NCI-H1694 treated with DMSO at 0.1 percent for 48 hours (cell line): ENCODE measurements at regions not wholly inside any gene's neighbourhood (a gene's known extent, or its start where the extent isn't known, plus 50 kb on each side); places are given as distances from the start of the nearest gene placed in this dataset.

Experiments
- DNase-seq: peaks from one replicate; lab custom pipeline; 2025; lab: John Stamatoyannopoulos, UW

DNA sequence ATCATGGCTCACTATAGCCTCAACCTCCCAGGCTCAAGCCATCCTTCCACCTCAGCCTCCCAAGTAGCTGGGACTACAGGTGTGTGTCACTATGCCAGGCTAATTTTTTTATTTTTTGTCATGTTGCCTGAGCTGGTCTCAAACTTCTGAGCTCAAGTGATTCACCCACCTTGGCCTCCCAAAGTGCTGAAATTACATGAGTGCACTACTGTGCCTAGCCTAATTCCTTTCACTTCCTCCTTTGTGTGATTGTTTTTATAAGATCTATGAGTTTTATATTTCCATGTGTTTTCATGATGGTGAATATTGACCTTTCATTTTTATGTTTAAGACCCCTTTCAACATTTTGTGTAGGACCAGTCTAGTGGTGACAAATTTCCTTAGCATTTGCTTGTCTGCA is 55.2 kb upstream of the IL12B start:
- no peak for DNase-seq

DNA sequence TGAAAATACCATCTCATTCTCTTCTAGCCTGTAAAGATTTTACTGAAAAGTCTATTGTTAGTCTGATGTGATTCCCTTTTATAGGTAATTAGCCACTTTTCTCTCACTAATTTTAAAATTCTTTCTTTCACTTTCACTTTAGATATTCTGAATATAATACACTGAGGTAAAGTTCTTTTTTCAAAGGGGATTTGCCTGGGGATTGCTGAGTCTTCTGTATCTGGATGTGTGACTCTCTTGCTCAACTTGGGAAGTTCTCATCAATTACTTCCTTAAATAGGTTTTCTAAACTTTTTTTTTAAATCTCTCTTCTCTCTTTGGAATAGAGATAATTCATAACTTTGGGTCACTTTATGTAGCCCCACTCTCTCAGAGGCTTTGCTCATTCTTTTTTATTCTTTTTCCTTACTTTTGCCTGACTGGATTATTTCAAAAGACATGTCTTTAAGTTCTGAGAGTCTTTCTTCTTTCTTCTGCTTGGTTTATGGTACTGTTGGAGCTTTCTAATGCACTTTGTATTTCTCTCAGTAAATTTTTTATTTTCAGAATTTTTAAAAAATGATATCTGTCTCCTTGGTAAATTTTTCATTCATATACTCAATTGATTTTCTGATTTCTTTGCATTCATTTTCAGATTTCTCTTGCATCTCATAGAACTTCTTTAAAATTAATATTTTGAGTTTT is 55.9 kb upstream of the IL12B start:
- no peak for DNase-seq

DNA sequence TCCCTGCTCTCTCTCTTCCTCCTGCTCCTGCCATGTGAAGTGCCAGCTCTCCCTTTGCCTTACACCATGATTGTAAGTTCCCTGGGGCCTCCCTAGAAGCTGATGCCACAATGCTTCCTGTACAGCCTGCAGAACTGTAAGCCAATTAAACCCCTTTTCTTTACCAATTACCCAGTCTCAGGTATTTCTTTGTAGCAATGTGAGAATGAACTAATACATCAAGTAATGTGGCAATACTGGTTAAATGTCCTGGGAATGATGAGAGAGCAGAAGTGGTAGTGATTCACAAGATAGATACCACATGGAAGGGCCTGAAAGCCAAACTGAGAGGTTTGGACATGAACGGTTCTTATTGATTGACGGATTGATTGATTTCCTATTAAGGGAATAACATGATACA is 62.6 kb upstream of the IL12B start:
- no peak for DNase-seq

DNA sequence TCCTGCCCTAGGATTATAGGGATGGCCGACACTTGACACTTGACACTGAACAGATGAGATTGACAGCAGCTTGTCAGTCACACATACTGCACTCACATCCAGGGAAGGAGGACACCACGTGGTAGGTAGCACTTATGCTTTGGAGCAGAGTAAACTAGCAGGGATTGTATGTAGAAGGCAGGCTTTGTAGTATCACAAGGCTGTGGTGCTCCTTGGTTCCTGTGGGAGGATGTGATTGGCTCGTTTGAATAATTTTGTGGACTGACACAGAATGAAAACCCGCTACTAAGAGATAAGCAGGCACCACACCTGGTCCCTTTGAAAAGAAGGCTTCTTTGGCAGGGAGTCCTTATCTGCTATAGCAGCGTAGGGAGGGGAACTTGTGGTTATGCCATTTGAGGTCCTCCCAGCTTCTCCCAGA is 63.6 kb upstream of the IL12B start:
- DNase-seq: no peak

DNA sequence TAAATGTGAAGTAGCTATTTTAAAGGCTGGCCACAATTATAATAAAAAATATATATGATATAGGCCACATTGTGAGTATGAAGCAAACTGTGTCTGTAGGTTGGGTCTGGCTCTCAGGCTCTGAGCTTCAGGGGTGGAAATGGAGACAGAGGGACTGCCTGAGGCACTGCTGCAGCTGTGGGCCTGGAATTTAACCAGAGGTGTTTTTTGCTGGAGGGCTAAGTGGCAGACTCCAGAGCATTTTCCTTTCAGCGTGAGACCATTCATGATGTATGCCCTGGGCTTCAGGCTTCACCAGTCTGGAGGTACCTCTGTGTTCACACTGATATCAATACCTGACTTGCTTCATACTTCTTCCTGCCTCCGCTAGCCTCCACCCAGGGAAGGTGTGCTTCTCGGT is 64.9 kb upstream of the IL12B start:
- DNase-seq: no peak

DNA sequence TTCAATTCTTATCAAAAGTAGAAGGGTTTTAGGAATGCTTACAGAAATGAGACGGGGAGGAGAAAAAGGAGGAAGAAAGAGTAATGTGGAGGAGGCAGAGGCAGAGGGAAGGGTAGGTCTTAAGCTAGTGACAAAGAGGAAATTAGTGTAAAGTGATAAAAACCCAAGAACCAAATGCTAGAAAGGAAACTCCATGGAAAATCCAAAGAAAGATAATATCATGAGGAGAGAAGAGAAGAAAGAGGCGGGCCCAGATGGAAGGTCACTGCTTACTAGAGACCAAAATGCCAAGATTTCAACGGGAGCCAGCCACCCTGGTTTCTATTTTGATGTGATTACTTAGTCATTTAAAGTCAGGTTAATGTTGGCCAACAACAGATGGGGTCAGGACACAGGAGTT is 68.6 kb upstream of the IL12B start:
- no peak for DNase-seq

DNA sequence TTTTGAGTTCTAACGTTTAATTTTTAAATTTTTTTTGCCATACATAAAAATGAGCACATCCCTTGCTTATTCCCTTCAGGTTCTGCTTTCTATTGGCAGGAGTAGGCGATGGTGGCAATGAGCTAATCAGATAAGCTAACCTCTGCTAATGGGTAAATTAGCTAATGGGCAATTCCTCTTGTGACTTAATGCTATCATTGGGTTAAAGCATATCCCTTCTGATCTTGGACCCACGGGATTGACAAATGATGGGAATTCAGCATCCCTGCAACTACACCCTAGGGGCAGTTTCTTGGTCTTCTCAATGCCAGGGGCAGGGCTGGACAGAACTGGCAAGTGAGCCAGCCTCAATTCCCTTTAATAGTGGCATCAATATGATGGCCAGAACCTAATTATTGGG is 70.2 kb upstream of the IL12B start:
- DNase-seq: no peak

DNA sequence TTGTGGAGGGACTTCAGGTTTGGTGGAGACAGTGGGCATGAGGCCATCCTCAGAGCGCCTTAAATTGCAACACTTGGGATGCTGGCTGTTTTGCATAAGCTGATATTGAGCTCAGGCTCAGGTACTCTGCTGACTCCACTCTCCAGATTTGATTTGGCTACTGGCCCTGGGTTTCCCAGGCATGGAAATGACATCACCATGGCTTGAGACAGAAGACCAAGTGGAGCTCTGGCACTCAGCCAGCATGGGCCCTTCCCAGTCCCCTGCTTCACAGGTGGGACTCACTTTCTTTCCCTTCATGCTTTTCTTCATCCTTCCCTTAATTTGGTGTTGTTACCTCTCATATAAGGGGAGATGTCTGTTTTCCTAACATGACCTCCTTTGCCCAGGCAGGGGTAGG is 72.0 kb upstream of the IL12B start:
- DNase-seq: no peak

DNA sequence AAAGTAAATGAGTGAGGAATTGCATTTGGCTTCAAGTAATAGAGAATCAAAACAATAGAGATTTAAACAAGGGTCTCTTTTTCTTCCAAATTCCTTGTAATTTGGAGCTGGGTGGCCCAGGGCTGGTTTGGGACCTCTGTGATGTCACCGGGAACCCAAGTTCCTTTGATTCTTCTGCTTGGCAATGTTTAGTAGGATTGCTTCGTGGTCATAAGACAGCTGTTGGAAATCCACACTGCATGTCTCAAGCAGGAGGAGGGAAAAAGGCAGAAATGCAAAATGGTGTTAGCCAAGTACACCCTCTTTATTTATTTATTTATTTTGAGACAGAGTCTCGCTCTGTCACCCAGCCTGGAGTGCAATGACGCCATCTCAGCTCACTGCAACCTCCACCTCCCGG is 72.6 kb upstream of the IL12B start:
- no peak for DNase-seq

DNA sequence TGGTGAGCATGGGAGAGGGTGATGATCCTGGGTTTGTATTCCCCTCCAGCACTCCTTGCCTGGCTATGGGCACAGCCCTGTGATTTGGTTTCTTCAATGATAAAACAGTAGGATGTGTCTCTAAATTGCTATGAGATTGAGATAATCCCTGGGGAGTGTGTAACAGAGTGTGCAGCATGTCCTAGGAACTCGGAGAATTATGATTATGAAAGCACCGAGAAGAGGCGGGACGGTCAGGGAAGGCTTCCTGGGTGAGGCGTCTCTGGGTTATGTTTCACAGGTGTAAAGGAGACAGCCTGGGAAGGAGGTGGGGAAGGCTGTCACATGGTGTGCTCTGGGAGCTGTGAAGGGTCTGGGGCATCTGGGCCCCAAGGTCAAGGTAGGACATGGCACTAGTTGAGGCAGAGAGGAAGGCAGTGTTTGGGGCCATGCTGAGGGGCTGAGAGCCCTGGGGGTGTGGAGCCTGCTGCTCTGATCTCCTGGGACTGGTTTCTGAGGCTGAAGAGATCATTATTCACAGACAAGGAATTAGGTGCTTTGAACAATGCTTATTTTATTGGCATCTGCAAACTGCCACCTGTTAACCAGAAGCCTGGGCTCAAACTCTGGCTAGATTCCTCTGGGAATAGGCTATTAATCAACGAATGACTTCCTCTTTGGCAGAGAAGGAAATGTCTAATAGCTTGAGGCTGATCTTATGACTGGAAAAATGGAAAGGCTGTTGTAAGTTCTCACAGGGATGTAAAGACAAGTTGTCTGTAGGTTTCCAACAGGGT is 73.8 kb upstream of the IL12B start:
- no peak for DNase-seq

DNA sequence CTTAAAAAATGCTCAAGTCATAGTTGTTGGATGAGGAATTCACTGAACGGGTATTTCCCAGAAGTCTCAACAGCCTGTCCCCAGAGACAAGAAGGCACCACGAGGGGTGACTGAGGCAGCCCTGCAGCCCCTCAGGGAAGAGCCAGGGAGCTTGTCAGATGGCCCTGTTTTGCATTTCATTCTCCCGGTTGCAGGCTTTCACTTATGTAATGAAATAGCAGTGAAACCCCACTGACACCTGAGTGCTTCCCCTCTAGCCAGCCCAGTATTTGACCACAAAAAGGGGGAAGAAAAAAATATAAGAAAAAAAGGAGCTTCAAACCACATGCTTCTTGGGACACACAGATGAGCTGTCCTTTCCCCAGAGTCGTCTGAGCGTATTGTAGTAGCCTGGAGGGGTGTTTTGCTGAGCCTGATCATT is 75.3 kb upstream of the IL12B start:
- DNase-seq: no peak

DNA sequence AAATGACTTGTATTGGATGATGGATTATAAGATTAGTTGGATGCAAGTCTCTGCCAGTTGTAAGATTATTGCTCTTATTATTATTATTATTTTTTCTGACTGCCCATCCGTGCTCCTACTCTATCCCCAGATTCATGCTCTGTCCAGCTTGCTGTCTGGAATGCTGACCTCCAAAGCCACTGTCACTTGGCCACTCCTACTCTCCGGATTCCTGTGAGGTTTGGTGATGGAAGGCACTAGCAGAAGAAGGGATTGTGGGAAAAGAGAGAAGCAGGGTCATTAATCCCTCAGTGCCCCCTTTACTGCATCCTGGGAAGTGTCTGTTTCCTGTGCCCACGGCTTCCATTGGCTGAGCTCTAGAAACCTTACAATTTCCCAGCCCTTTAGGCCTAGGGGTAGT is 76.3 kb upstream of the IL12B start:
- no peak for DNase-seq

DNA sequence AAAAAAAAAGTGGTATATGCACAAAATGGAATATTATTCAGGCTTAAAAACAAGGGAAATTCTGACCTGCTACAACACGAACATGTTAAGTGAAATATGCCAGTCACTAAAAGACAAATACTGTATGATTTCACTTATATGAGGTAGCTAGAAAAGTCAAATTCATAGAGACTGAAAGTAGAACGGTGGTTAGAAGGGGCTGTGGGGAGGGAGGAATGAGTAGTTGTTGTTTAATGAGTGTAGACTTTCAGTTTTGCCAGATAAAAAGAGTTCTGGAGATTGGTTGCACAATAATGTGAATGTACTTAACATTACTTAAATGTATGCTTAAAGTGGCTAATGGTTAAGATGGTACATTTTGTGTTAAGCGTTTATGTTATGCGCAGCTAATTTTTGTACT is 79.5 kb upstream of the IL12B start:
- DNase-seq: no peak

DNA sequence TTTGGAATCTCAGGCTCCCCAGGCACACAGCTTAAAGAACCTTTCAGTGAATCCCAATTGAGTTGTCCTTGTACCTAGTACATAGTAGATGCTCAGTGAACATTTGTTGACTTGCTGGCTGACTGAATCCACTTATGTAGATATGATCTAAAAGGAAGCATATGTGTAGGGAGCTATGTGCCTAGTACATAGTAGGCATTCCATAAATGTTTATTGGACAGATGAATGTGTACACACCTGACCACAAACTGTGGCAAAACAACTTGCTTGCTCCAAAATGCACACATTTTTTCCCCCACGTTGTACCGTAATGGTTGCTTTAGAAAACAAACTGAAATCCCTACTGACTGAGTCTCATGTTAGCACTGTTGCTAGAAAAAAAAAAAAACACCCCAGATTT is 80.2 kb upstream of the IL12B start:
- DNase-seq: no peak

DNA sequence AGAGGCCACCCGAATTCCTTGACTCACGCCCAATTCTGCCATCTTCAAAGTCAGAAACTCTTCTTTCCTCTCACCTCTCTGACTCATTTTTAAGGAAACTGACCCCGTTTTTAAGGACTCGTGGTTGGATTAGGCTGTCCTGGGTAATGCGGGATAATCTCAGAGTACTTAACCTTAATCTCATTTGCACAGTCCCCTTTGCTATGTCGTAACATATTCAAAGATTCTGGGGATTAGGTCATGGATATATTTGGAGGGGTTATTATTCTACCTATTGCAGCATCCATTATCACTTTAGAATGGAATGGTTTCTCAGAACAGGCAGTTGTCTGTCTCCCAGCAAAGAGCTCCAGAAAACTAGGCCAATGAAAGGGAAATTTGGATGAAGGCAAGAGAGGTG is 80.8 kb upstream of the IL12B start:
- no peak for DNase-seq

DNA sequence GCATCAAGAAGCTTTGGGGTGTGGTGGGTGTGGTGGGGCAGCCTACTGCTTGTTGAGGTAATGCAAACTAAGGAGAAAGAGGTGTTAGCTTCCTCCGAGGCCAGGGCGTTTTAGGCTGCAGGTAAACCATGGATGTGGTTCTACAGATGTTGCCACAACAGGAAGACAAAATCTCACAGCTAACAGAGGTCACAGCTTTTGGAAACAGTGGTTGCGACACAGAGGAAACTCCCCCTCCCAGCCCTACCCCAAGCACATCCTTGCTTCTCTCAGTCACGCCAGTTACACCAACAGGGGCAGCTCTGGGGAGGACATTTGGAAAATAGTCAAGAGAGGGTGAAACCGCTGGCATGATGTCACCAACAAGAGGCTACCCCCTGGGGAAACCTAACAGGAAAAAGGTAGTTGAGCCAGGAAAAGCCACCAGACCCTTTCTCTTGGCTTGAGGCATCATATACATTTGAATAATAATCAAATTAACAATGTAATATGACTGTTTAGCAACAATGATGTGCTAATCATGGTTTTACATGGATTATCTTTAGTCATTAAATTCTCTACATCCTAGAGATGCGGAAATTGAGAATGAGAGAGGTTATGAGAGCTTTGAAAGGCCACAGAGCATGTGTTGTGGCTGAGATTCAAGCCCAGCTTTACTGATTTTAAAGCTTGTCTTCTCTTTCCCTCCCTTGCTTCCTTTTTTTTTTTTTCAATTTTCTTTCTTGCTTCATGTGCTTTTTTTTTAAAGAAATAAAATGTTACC is 82.2 kb upstream of the IL12B start:
- DNase-seq: no peak

DNA sequence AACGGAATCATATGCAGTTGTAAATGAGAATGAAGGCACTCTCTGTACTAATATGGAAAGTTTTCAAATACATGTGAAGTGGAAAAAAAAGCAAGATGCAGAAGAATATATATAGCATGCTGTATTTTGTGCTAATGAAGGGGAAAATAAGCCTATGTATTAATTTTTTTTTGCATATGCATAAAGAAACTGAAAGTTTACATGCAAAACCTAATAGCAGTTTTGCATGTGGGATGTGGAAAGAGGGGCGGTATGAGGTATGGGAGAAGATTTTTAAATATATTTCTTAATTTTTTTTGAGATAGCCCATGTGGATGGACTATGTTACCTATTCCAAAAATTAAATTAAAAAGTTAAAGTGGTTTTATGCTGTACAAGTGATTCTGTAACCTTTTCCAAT is 83.7 kb upstream of the IL12B start:
- no peak for DNase-seq

DNA sequence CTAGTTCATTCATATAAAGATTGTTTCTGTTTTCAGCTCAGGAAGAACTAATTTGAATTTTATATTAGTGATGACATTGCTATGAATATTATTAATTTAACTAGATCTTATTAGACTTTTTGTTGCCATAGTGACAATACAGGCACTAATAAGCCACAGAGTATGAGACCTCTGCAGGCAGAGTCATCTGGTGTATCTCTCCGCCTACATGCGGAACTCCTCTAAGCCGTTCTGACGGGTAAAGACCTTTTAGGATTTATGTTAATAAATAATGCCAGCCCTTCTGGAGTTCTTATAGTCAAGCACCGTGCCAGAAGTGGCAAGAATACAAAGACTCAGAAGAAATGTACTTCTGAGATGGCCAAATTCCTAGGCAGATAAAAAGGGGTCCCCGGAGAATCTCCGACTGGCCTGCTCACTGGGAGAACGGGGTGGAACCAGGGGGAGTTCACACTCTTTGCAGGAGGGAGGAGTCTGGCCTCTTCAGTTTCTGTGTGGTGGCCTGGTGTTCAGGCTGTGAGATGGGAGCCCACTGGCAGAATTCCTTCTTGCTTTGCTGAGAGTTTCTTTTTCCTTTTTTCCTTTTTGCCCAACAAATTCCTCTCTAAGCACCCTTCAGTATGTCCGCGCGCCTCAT is 85.1 kb upstream of the IL12B start:
- no peak for DNase-seq

DNA sequence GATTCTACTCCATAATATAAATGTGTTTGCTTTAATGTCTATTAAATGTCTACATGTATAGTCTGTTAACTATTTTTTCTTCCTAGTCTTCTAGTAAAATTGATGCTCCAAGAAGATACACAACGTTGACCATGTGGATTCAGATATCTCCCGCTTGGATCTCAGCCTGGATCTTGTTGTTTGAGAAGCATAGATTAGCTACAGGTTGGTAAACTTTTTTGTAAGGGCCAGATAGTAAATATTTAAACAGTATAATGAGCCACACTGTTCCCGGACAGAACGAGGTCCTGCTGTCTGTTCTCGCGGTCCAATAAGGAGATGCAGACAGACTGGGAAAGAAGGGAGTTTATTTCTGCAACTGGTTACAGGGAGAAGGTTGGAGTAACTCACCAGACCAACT is 86.2 kb upstream of the IL12B start:
- no peak for DNase-seq

DNA sequence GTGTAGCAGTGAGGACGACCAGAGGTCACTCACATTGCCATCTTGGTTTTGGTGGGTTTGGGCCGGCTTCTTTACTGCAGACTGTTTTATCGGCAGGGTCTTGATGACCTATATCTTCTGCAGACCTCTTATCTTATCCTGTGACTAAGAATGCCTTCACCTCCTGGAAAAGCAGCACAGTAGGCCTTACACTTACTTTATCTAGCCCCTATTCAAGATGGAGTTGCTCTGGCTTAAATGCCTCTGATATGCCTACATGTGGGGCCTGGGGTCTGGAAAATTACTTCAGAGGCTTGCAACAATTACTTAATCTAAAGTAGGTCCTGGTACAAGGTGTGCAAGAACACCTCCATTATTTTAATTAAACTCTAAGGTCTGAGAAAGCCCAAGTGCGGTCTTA is 86.9 kb upstream of the IL12B start:
- no peak for DNase-seq

DNA sequence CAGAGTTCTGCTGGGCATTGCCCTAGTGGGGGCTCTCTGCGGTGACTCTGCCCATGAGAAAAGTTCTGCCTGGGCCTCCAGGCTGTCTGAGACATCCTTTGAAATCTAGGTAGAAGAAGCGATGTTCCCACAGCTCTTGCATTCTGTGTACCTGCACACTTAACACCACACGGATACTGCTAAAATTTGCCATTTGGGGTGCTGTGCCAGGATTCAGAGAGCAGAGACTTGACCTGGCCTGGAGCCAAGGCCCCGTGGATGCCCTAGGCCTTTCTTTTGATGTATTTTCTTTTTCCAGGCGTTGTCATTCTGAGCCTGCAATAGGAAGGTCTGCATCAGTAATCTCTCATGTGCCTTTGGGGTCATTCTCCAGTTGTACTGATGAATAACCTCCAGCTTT is 89.3 kb upstream of the IL12B start:
- DNase-seq: no peak

DNA sequence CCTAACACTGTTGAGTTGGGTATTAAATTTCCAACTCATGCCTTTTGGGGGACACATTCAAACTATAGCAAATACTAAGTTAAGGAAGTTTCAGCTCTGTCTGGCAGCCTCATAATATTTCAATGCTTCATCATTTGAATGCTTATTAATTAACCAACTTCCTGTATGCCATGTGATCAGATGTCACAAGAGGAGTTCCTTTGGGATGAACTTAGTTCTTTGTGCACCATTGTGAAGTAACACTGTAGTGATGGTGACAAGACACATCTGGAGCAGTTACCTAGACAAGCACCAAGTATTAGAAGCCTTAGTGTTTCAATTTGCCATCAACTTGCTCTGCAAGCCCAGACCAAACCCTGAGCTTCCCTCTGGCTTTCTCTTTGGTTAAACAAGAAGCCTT is 90.7 kb upstream of the IL12B start:
- DNase-seq: no peak

DNA sequence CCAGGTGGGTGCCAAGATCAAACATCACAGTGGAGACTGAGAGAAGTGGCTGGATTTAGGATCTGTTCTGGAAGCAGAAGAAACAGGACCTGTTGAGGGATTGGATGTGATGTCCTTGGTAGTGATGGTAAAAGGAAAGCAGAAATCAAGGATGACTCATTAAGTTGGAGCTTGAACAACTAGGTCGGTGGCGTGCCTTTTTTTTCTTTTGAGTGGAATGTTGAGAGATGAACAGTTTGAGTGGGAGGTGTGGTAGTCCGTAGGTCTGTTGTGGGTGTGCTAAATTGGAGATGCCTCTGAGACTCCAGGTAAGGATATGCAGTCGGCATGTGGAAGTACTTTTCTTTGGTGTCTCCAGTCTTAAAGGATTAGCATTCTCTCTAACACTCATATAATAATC is 92.1 kb upstream of the IL12B start:
- no peak for DNase-seq
